ENCODE measurements at regions not wholly inside any gene's neighbourhood (a gene's known extent, or its start where the extent isn't known, plus 50 kb on each side); places are given as distances from the start of the nearest gene placed in this dataset.

DNA sequence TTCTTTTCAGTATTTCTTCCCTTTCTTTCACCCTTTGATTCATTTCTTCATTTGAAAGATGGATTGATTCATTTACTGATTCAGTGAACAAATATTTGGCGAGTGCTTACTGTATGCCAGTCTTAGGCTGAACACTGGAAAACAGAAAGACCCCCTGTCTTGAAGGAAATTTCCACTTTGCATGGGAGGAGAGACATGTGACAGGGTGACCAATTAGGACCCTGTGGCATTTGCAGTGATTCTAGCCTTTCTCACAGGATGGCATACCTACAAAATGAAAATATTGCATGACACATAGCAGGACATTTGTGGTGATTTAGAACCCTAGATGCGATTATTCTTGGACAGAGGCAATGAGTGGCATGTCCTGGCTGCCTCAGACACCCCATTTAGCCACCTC lies 407.2 kb upstream of the SGCD start (continued):
- TF ChIP-seq, protein P1, sequence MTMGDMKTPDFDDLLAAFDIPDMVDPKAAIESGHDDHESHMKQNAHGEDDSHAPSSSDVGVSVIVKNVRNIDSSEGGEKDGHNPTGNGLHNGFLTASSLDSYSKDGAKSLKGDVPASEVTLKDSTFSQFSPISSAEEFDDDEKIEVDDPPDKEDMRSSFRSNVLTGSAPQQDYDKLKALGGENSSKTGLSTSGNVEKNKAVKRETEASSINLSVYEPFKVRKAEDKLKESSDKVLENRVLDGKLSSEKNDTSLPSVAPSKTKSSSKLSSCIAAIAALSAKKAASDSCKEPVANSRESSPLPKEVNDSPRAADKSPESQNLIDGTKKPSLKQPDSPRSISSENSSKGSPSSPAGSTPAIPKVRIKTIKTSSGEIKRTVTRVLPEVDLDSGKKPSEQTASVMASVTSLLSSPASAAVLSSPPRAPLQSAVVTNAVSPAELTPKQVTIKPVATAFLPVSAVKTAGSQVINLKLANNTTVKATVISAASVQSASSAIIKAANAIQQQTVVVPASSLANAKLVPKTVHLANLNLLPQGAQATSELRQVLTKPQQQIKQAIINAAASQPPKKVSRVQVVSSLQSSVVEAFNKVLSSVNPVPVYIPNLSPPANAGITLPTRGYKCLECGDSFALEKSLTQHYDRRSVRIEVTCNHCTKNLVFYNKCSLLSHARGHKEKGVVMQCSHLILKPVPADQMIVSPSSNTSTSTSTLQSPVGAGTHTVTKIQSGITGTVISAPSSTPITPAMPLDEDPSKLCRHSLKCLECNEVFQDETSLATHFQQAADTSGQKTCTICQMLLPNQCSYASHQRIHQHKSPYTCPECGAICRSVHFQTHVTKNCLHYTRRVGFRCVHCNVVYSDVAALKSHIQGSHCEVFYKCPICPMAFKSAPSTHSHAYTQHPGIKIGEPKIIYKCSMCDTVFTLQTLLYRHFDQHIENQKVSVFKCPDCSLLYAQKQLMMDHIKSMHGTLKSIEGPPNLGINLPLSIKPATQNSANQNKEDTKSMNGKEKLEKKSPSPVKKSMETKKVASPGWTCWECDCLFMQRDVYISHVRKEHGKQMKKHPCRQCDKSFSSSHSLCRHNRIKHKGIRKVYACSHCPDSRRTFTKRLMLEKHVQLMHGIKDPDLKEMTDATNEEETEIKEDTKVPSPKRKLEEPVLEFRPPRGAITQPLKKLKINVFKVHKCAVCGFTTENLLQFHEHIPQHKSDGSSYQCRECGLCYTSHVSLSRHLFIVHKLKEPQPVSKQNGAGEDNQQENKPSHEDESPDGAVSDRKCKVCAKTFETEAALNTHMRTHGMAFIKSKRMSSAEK (CRISPR knock-in tag; IDR thresholded peaks at IDR 0.05; ENCODE audit: borderline replicate concordance) = no peak
- TF ChIP-seq SOX15 (CRISPR knock-in tag; IDR thresholded peaks at IDR 0.05) (no peak), GTF2I (CRISPR knock-in tag; conservative IDR thresholded peaks at IDR 0.05) (no peak), NFYB (CRISPR knock-in tag; conservative IDR thresholded peaks at IDR 0.05; ENCODE audit: low read depth) (no peak), SMAD4 (CRISPR knock-in tag; IDR thresholded peaks at IDR 0.05) (no peak), NR1H2 (CRISPR knock-in tag; IDR thresholded peaks at IDR 0.05) (no peak)
- TF ChIP-seq, protein P2, sequence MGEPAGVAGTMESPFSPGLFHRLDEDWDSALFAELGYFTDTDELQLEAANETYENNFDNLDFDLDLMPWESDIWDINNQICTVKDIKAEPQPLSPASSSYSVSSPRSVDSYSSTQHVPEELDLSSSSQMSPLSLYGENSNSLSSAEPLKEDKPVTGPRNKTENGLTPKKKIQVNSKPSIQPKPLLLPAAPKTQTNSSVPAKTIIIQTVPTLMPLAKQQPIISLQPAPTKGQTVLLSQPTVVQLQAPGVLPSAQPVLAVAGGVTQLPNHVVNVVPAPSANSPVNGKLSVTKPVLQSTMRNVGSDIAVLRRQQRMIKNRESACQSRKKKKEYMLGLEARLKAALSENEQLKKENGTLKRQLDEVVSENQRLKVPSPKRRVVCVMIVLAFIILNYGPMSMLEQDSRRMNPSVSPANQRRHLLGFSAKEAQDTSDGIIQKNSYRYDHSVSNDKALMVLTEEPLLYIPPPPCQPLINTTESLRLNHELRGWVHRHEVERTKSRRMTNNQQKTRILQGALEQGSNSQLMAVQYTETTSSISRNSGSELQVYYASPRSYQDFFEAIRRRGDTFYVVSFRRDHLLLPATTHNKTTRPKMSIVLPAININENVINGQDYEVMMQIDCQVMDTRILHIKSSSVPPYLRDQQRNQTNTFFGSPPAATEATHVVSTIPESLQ (CRISPR knock-in tag; IDR thresholded peaks at IDR 0.05) = no peak

DNA sequence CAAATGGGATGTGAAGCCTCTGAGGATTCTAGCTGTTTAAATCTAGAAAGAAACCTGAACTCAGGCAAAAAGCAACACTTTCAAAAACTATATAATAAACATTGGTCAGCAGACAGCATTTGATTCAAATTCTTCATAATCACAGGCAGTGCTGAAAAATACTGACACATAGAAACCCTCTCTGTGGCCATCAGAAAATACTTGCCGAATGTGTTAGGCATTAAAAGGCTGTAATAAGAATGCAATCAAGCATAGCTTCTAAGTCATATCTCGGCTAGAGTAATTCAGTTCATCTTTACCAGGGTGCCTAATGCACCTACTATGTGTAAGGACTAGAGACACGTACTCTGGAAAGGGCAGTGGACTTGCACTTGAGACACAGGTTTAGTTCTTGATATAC lies 405.3 kb upstream of the SGCD start:
- CTCF ChIA-PET = interaction anchor here (0.8 kb wide), 1 partner anchor 266 kb away, joined by 3 read pairs; no protein-coding TSS in a partner anchor
- TF ChIP-seq KAT7 (CRISPR knock-in tag; IDR thresholded peaks at IDR 0.05; ENCODE audit: borderline replicate concordance) (no peak), FOXK1 (CRISPR knock-in tag; IDR thresholded peaks at IDR 0.05) (no peak), NFE2L1 (CRISPR knock-in tag; IDR thresholded peaks at IDR 0.05) (no peak), GRHL2 (CRISPR knock-in tag; IDR thresholded peaks at IDR 0.05; ENCODE audit: insufficient replicate concordance, severe bottlenecking) (no peak), NR3C1 (CRISPR knock-in tag; conservative IDR thresholded peaks at IDR 0.05; ENCODE audit: low read depth) (no peak), TCF7 (CRISPR knock-in tag; IDR thresholded peaks at IDR 0.05; ENCODE audit: low read depth) (no peak), SOX15 (CRISPR knock-in tag; IDR thresholded peaks at IDR 0.05) (no peak), RELA (CRISPR knock-in tag; IDR thresholded peaks at IDR 0.05; ENCODE audit: borderline replicate concordance) (no peak)
- TF ChIP-seq, protein P3, sequence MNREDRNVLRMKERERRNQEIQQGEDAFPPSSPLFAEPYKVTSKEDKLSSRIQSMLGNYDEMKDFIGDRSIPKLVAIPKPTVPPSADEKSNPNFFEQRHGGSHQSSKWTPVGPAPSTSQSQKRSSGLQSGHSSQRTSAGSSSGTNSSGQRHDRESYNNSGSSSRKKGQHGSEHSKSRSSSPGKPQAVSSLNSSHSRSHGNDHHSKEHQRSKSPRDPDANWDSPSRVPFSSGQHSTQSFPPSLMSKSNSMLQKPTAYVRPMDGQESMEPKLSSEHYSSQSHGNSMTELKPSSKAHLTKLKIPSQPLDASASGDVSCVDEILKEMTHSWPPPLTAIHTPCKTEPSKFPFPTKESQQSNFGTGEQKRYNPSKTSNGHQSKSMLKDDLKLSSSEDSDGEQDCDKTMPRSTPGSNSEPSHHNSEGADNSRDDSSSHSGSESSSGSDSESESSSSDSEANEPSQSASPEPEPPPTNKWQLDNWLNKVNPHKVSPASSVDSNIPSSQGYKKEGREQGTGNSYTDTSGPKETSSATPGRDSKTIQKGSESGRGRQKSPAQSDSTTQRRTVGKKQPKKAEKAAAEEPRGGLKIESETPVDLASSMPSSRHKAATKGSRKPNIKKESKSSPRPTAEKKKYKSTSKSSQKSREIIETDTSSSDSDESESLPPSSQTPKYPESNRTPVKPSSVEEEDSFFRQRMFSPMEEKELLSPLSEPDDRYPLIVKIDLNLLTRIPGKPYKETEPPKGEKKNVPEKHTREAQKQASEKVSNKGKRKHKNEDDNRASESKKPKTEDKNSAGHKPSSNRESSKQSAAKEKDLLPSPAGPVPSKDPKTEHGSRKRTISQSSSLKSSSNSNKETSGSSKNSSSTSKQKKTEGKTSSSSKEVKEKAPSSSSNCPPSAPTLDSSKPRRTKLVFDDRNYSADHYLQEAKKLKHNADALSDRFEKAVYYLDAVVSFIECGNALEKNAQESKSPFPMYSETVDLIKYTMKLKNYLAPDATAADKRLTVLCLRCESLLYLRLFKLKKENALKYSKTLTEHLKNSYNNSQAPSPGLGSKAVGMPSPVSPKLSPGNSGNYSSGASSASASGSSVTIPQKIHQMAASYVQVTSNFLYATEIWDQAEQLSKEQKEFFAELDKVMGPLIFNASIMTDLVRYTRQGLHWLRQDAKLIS (CRISPR knock-in tag; IDR thresholded peaks at IDR 0.05; ENCODE audit: borderline replicate concordance) = no peak
- TF ChIP-seq, protein P4, sequence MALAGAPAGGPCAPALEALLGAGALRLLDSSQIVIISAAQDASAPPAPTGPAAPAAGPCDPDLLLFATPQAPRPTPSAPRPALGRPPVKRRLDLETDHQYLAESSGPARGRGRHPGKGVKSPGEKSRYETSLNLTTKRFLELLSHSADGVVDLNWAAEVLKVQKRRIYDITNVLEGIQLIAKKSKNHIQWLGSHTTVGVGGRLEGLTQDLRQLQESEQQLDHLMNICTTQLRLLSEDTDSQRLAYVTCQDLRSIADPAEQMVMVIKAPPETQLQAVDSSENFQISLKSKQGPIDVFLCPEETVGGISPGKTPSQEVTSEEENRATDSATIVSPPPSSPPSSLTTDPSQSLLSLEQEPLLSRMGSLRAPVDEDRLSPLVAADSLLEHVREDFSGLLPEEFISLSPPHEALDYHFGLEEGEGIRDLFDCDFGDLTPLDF (CRISPR knock-in tag; IDR thresholded peaks at IDR 0.05) = no peak
- TF ChIP-seq, protein P5, sequence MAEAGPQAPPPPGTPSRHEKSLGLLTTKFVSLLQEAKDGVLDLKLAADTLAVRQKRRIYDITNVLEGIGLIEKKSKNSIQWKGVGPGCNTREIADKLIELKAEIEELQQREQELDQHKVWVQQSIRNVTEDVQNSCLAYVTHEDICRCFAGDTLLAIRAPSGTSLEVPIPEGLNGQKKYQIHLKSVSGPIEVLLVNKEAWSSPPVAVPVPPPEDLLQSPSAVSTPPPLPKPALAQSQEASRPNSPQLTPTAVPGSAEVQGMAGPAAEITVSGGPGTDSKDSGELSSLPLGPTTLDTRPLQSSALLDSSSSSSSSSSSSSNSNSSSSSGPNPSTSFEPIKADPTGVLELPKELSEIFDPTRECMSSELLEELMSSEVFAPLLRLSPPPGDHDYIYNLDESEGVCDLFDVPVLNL (CRISPR knock-in tag; IDR thresholded peaks at IDR 0.05; ENCODE audit: borderline replicate concordance, low read depth) = no peak
- ATAC-seq (no peak), DNase-seq (ENCODE audit: low spot score) (no peak)
- POLR2A ChIA-PET = no interaction called here
- no peaks in the 10 kb centered on the region for H3K9me3 Mint-ChIP-seq
- no peaks in the 10 kb centered on the region for H3K27me3 Mint-ChIP-seq (ENCODE audit: low read depth)
- H3K27ac Mint-ChIP-seq = no peak overlapping the region
- H3K4me1 Mint-ChIP-seq = peaks cover 20% of the 10 kb centered on the region
- H3K4me3 Mint-ChIP-seq = no peak overlapping the region
- H3K36me3 Mint-ChIP-seq = no peaks in the 10 kb centered on the region
